ENCODE measurements at regions not wholly inside any gene's neighbourhood (a gene's known extent, or its start where the extent isn't known, plus 50 kb on each side); places are given as distances from the start of the nearest gene placed in this dataset.
"Not testable (repeated sequence)": the region's sequence is repeated elsewhere in the genome, so short reads cannot be mapped to it uniquely, and the experiment has no call there.

DNA sequence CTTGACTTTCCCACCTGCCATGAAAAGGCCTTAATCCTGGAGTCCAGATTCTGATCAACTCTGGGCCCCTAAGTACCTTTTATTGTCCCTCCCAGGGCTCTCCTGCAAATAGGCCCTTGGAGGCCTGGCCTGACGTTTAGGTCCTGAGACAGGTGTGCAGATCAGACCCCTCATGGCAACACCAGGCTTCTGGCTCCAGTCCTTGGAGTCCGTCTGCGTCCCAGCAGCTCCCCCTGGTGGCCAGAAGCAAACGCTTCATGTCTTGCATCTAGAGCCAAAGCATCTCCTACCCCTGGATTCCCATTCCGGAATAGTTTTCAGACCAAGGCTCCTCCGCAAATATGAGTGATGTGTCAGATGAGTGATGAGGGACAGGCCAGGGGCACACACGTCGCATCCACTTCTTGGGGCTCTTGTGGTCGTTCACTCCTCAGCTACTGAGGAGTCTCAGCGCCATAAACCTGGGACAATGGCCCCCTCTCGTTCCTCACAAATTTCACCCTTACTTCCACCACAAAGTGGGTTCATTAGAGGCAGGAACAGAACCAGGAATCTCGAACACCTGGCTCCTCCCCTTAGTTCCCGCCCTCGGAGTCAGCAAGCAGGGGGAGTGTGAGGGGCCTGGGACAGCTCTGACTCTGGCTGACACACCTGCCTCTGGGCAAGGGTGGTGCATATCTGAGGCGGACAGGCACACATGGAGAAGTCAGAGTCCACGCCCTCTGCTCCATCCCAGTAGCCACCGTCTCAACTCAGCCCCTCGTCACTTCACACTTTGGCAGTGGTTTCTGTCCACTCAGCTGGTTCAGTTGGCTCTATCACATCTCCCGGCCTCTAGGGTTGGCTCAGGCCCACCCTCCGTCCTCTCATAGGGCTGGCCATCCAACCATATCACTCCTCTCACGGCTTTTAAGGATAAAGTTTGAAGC, 77.9 kb upstream of the PWP1 start:
- Histone ChIP-seq H3K27me3 (ENCODE audit: control insufficient read depth in 2 of 2, insufficient read depth in 2 of 2, low read length in 2 of 2) (no peaks in the 10 kb centered on the region), H3K9me3 (replicated peaks; ENCODE audit: control insufficient read depth, insufficient read depth, low read length) (no peaks in the 10 kb centered on the region), H2AFZ (ENCODE audit: low read depth, low read length) (no peak overlapping the region), H3K79me2 (ENCODE audit: control insufficient read depth, insufficient read depth, low read length) (no peaks in the 10 kb centered on the region), H3K27ac (ENCODE audit: insufficient read depth, low read depth, low read length) (no peak overlapping the region), H3K4me1 (ENCODE audit: control insufficient read depth, extremely low read depth, insufficient read depth, low read length) (no peaks in the 10 kb centered on the region), H3K4me2 (ENCODE audit: insufficient read depth, low read length) (no peak overlapping the region), H3K9me1 (replicated peaks; ENCODE audit: control insufficient read depth, extremely low read depth, insufficient read depth, low read length) (no peaks in the 10 kb centered on the region), H4K20me1 (replicated peaks; ENCODE audit: control insufficient read depth, extremely low read depth, insufficient read depth, low read length) (no peaks in the 10 kb centered on the region), H3K36me3 (ENCODE audit: control insufficient read depth in 2 of 2, extremely low read depth in 1 of 2, insufficient read depth in 2 of 2, low read length in 2 of 2) (no peaks in the 10 kb centered on the region), H3K9ac (replicated peaks; ENCODE audit: extremely low read depth, insufficient read depth, low read length) (no peak overlapping the region), H3K4me3 (replicated peaks in 1 of 3; ENCODE audit: insufficient read depth in 1 of 3, low read depth in 1 of 3, low read length in 3 of 3) (no peak overlapping the region)
- FAIRE-seq (peak; percentile 90), DNase-seq (ENCODE audit: low read depth, low spot score) (peak; percentile 62)
- intact Hi-C loops (cut with micrococcal nuclease) (loop anchor here (1.0 to 5.0 kb wide), 5 partner anchors 90 to 475 kb away; no protein-coding TSS in a partner anchor), dilution Hi-C loops (cut with MboI; ENCODE audit: extremely low pct_ligation_motif_present, low sequenced_read_pairs) (loop anchor here (25.0 kb wide), 1 partner anchor 470 kb away; no protein-coding TSS in a partner anchor)
- ChIA-PET CTCF (interaction anchor here (0.7 to 8.0 kb wide), 25 partner anchors 8 to 516 kb away, joined by 3 to 296 read pairs (median 6); no protein-coding TSS in a partner anchor), POLR2A (no interaction called here)
- TF ChIP-seq JUN (IDR thresholded peaks at IDR 0.05; ENCODE audit: borderline replicate concordance, insufficient read depth, insufficient read length, low read depth) (no peak), CTCF (IDR thresholded peaks at IDR 0.05; ENCODE audit: extremely low read depth in 1 of 2, insufficient read depth in 1 of 2, low read depth in 1 of 2, low read length in 2 of 2) (peak; percentile 89 to 94)
- no TSS peak for BruUV-seq (replicated peaks)

- H3K9ac ChIP-seq (replicated peaks; ENCODE audit: extremely low read depth, insufficient read depth, low read length); H4K20me1 ChIP-seq (replicated peaks; ENCODE audit: control insufficient read depth, extremely low read depth, insufficient read depth, low read length); H3K9me1 ChIP-seq (replicated peaks; ENCODE audit: control insufficient read depth, extremely low read depth, insufficient read depth, low read length); H3K4me1 ChIP-seq (ENCODE audit: control insufficient read depth, extremely low read depth, insufficient read depth, low read length); FAIRE-seq; H3K4me2 ChIP-seq (ENCODE audit: insufficient read depth, low read length); H3K27ac ChIP-seq (ENCODE audit: insufficient read depth, low read depth, low read length); H3K36me3 ChIP-seq (ENCODE audit: control insufficient read depth in 2 of 2, extremely low read depth in 1 of 2, insufficient read depth in 2 of 2, low read length in 2 of 2); H3K79me2 ChIP-seq (ENCODE audit: control insufficient read depth, insufficient read depth, low read length); POLR2A ChIA-PET; H3K4me3 ChIP-seq (replicated peaks in 1 of 3; ENCODE audit: insufficient read depth in 1 of 3, low read depth in 1 of 3, low read length in 3 of 3); H3K27me3 ChIP-seq (ENCODE audit: control insufficient read depth in 2 of 2, insufficient read depth in 2 of 2, low read length in 2 of 2); BruUV-seq (replicated peaks); H2AFZ ChIP-seq (ENCODE audit: low read depth, low read length); DNase-seq (ENCODE audit: low read depth, low spot score); H3K9me3 ChIP-seq (replicated peaks; ENCODE audit: control insufficient read depth, insufficient read depth, low read length): not testable (repeated sequence)
- intact Hi-C loops (cut with micrococcal nuclease) = loop anchor here (5.0 kb wide), 1 partner anchor 91 kb away; no protein-coding TSS in a partner anchor
- CTCF ChIA-PET = interaction anchor here (1.1 to 8.0 kb wide), 13 partner anchors 9 to 517 kb away, joined by 3 to 296 read pairs (median 12); no protein-coding TSS in a partner anchor
- dilution Hi-C loops (cut with MboI; ENCODE audit: extremely low pct_ligation_motif_present, low sequenced_read_pairs) = loop anchor here (25.0 kb wide), 1 partner anchor 471 kb away; no protein-coding TSS in a partner anchor
Observed at GRCh38 chr12:107608779-107609178, 76.8 kb upstream of the PWP1 start.
